ENCODE measurements at regions not wholly inside any gene's neighbourhood (a gene's known extent, or its start where the extent isn't known, plus 50 kb on each side); places are given as distances from the start of the nearest gene placed in this dataset.

- no peak overlapping the region for H3K4me3 ChIP-seq (replicated peaks; ENCODE audit: low read depth, low read length)
- TF ChIP-seq CTCF (IDR thresholded peaks at IDR 0.05; ENCODE audit: low read length, missing control alignments) = no peak
- no peak for DNase-seq (ENCODE audit: low read depth)
Measured at GRCh38 chr16:51402298-51402697, 251.2 kb upstream of the SALL1 start.

- no peak overlapping the region for H3K4me3 ChIP-seq (replicated peaks; ENCODE audit: low read depth, low read length)
- no peak for DNase-seq (ENCODE audit: low read depth)
- TF ChIP-seq CTCF (IDR thresholded peaks at IDR 0.05; ENCODE audit: low read length, missing control alignments) = no peak
Measured at GRCh38 chr16:51401673-51402072, 250.6 kb upstream of the SALL1 start.

DNA sequence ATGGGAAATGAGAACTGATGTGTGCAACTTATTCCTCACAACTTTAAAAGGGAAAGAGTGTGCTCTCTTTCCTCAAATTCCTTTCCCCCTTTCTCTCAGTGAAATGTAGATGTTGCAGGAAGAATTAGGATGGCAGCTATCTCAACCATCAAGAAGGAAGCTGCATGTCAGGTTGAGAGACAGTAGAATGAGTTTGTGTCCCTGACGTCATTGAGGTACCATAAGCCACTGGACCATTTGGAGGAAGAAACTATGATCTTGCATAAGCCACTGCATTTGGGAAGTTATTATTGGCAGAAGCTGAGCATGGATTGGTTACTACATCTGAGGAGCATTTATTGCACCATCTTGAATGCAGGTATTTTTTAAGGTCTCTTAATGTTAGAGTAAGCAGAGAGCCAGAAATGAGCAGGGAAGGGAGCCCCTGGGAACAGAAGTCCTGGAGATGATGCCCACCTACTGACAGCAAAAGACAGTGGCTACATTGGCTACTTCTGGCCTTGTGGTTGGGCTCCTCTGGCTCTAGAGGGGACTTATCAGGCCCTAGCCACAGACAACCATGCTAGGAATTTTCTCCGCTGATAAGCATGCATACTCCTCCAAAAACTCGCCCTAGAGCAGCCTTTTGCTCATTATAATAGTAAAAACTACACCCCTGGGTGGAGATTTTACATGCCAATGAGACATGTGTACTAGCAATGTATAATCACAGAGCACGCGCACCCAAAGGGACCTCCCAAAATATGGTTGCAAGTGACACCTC lies 249.0 kb upstream of the SALL1 start:
- no peak for TF ChIP-seq CTCF (IDR thresholded peaks at IDR 0.05; ENCODE audit: low read length, missing control alignments)
- DNase-seq (ENCODE audit: low read depth) = peak; percentile 57
- no peak overlapping the region for H3K4me3 ChIP-seq (replicated peaks; ENCODE audit: low read depth, low read length)

GRCh38 chr16:51394421-51394820 lies 243.4 kb upstream of the SALL1 start:
- no peak for TF ChIP-seq CTCF (IDR thresholded peaks at IDR 0.05; ENCODE audit: low read length, missing control alignments)
- no peak for DNase-seq (ENCODE audit: low read depth)
- no peak overlapping the region for H3K4me3 ChIP-seq (replicated peaks; ENCODE audit: low read depth, low read length)

DNA sequence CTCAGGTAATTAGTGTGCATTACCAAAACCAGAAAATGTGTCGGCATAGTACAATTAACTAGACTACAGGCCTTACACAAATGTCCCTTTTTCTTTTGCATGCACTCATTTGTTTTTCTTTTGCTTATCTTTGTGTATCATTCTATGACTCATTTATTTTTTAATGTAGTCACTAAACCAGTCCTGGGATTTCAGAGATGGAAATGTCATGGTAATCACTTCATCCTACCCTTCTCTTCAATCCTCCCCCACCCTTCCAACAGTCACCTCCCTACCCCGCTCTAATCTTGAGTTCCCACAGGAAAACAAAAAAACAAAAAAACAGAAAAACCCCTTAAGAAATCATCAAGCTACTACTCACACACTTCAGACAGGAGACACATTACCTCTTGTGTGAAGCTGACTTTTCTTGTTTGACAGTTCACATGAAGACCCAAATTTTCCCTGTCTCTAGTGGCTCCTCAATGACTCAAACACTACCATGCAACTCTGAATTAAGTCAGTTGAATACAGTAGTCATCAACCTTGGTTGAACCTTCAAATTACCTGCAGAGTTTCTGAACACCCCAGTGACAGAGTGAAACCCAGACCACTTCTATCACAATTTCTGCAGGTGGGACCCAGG lies 242.4 kb upstream of the SALL1 start:
- peak; percentile 48 for DNase-seq (ENCODE audit: low read depth)
- no peak overlapping the region for H3K4me3 ChIP-seq (replicated peaks; ENCODE audit: low read depth, low read length)
- no peak for TF ChIP-seq CTCF (IDR thresholded peaks at IDR 0.05; ENCODE audit: low read length, missing control alignments)

DNA sequence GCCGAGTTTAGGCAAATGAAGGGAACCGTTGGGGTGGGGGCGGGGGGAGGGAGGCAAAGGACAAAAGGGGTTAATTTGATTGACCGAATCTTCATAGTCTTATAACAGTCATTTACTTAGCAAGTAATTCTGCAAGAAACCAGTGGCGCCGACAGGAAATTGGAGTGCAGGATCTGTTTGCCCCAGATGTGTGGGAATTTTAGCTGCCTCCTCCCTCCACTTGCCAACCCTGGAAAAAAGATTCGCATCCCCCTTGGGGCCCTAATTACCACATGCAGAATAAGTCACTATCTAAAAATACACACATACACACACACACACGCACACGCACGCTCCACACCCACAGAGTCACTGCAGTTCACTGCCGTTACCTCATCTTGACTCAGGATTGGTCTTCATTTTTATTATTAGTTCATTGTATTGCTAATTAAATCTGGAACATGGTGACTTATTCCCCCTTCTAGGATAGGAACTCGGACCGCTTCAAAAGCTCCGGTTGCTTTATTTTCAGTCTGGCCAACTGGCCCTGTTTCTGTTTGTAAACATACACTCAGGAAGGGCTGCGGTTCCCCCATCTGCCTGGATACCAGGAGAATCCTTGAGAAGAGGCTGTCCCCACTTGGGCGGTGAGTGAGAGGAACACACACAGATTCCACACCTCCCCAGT lies 241.6 kb upstream of the SALL1 start:
- peak; percentile 76 for DNase-seq (ENCODE audit: low read depth)
- no peak overlapping the region for H3K4me3 ChIP-seq (replicated peaks; ENCODE audit: low read depth, low read length)
- no peak for TF ChIP-seq CTCF (IDR thresholded peaks at IDR 0.05; ENCODE audit: low read length, missing control alignments)

All from fibroblast of pulmonary artery (primary cell).